ENCODE measurements at regions not wholly inside any gene's neighbourhood (a gene's known extent, or its start where the extent isn't known, plus 50 kb on each side); places are given as distances from the start of the nearest gene placed in this dataset.

DNA sequence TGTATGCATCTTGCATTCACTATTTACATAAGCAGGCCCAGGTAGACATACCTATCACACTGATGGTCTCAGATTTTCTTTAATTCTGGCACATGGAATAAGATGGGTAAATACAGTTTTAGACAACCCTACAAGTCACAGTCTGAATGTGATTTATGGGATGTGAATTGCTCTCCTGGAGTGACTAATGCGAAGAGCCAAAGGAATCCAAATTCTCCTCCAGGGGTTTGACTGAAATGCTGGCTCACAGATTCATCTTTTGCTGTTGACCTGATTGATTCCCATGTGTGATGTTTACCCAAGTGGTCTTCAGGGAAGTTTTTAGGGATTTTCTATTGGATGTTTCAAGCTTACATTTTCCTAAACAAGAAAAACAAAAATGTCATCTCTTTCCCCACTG lies 277.9 kb upstream of the MON1B start:
- no peak for DNase-seq

DNA sequence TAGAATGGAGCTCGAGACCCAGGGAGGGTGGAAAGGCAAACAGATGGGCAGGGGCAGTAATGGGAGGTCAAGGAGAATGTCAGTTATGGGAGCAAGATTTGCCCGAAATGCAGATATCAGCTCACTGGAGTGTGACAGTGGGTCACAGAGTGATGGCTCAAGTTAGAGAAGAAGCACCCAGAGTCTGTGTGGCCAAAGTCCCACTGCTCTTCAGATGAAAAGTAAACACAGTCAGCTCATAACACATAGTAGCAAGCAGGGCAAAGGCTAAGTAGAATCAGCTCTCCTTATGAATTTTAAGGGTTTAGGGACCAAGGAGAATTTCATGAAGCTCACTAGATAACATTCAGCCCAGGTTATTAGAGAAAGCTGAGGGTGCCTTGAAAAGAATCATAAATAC lies 264.9 kb upstream of the MON1B start:
- no peak for DNase-seq

DNA sequence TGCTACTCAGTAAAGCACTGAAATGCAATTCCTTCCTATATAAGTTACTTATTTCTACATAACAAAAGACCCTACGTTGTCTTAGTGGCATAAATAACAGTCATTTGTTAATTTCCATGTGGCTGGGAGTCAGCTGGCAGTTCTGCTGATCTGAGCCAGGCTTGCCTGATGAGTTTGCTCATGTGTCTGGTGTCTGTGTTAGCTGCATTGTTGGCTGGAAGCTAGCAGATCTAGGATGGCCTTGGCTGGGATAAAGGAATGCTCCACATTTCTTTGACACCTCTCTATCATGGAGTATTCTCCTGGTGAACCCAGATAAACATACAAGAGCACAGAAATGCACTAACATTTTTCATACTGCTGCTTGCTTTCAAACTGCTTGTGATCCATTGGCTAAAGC lies 264.4 kb upstream of the MON1B start:
- no peak for DNase-seq

DNA sequence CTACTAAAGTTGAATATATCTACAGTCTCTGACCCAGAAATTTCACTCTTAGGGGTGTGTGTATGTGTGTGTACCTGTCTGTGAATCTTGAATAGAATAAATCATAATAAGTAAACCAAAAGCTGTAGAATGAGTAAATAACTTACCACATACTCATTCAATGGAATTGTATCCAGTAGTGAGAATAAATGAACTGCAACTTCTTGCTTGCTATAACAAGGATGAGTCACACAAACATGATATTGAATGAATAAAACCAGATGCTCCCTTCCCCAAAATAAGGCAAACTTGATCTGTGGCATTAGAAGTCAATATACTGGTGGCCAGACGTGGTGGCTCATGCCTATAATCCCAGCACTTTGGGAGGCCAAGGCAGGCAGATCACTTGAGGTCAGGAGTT lies 259.8 kb upstream of the MON1B start:
- DNase-seq = no peak

DNA sequence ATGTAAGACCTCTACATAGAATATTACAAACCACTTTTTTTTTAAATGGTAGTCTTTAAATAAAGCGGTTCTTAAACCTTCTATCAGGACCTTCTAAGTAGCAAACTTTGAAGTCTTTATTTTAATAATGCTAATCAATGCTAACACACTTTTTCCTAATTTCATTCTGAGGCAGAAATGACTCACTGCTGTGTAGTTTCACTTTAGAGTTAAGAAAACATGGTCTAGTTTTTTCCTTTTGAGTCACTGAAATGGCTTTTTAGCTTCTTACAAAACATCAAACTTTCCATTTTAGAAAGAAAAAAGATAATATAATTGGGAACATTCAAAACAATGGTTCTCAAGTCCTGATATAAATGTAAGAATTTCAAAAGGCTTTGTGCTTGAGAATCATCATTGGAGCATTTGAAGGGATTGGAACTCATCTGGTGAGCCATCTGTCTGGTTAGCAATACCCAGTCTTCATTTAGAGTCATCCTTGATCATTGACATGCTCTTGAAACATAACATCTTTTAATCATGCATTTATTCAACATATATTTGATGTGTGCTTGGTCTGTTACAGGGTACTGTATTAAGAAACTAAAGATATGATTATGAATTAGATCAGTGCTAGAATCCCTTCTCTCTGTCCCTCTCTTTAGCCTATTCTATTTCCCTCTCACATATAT lies 258.3 kb upstream of the MON1B start:
- DNase-seq = no peak

DNA sequence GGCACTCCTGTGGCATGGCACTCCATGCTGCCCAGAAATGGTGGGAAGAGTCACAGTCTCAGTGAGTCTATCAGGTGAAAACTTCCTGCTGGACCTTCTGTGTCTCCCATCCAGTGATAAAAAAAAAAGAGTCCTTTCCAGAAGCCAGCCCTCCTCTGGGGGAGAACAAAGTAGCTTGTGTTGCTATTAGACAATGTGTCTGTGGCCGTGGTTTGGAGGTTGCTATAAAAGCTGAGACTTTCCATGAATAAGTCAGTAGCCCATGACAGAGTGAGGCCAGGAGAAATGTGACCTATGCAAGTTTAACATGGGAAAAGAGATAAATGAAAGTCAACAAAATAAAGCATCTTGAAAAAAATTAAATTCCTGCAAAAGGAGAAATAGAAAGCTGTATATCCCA lies 250.7 kb upstream of the MON1B start:
- DNase-seq = no peak

DNA sequence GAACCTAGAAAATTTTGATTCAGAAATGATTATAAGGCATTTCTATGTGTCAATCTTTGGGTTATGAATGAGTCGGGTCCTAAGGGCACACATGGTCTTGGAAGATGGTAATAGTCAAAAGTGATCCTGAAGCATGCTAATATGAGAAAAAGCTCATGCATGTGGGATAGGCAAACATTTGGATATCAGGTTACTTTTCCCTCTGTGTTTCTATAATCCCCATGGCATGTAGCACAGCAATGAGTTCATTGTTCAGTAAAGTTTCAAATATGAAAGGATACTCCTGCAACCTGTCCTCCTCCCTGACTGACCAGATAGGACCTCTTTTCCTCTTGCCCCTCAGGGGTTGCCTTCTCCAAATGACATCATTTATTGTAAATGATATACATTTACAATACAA lies 249.9 kb upstream of the MON1B start:
- no peak for DNase-seq

DNA sequence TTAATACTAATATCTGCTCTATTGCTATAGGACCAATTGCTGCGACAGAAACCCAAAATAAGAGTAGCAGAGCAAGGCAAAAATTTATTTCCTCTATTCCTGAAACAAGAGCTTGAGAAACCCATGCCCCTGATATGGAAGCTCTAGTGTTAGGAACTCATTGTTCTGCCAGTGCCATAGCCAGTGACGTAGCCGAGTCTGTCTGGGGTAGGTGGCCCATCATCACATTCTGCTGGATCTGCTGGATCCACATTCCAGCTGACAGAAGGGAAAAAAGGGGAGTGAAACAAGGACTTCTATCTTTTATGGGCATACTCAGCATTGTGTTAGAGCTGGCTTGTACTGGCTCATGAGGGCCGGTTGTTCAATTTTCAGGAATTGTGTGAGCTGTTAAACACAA lies 248.9 kb upstream of the MON1B start:
- DNase-seq = no peak

DNA sequence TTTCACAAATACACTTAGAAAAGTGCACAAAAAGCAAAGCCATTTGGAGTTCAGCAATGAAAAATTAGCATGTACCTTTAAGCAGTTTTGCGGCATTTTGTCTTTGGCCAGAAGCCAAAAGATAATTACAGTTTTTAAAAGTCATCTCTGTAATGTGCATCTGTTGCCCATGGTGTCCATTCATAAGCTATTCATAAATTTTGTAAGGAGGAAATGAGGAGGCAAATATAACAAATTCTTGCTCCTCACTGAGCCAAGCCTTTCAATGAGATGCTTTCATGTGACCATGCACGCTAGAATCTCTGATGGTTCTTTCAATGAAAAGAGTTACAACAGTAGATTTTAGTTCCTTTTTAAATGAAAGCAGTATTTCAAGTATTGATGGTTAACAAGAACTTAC lies 247.1 kb upstream of the MON1B start:
- DNase-seq = no peak

DNA sequence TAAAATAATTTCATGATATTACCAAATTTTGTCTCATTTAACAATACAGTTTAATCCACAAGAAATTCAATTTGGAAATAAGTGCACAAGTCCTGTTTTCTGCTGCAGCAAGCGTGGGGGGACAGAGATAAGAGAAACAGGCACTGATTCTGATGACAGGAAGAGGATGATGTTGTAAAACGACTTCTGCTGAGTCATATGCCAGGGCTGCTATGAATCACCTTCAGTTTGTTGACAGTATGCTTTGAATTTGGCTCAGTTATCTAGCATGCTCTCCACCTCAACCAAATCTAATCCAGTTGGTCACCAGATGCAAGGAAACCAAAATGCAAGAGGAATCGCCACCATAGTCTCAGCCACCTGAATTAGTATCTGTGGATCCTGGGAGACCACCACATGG lies 244.1 kb upstream of the MON1B start:
- no peak for DNase-seq

DNA sequence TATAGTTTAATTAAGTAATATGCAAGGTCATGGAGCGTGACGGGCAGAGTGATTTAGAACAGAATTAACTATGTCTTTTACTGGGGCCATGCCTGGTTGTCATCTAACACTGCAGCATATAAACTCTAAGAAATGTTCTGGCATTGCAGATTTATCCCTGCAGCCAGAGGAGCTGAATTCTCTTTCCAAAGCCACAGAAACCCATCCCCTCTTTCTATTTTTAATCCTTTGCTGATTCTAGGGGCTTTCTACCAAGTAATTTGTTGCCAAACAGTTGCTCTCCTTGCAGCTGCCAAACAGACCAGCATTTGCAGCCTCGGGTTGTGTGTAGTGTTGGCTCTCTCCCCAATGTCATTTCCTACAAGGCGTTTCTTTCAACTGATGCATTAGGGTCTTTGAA lies 243.2 kb upstream of the MON1B start:
- DNase-seq = no peak

DNA sequence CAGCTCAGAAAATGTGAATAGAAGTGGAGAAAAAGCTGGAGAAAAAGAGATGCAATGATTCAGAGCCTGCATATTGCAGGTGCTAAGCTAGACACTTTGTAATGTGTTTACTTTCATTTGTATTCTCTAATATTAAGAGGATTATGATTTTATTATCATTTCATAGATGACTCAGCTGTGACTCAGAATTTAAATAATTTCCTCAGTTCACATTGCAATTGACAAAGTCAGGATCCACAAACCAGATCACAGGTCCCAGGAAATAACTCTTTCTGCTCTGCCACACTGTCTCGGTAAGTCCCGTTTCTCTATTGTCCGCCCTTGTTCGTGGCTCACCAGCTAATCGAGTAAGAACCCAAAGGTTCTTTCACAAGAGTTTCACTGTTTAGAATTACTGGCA lies 235.4 kb upstream of the MON1B start:
- no peak for DNase-seq

DNA sequence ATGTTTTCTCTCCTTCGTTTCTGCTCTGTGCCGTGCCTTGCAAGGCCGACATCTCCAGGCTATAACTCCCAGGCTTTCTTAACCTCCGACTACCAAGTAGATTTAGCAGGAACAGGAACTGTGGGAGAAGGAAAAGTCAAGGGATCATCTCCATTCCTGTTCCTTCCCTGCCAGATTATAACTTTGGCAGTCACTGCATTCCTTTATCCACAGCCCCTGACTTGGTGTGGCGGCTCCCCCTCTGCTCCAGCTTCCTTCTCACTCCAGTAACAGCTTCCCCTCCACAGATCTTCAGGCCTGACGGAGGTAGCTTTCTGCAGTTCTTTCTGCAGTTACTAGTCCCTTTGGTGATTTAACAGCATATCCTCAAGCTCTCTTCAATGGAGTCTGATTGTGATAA lies 234.6 kb upstream of the MON1B start:
- no peak for DNase-seq

DNA sequence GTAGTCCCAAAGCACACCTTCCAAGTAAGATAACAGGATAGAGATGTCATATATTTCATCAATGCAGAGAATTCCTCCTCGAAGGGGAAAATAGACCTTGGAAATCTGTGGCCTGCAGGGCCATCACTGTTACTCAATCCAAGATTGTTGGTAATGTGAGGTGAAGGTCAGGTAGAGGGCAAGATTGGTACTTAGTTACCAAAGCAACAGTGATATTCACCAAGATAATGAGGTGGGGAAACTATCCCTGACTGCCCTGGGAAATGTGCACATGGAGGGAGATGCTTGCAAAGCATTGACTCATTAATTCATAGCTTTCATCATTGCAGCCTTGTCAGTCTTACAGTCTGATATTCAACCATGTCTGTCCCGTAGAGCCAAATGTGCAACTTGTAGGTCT lies 234.1 kb upstream of the MON1B start:
- DNase-seq = no peak

DNA sequence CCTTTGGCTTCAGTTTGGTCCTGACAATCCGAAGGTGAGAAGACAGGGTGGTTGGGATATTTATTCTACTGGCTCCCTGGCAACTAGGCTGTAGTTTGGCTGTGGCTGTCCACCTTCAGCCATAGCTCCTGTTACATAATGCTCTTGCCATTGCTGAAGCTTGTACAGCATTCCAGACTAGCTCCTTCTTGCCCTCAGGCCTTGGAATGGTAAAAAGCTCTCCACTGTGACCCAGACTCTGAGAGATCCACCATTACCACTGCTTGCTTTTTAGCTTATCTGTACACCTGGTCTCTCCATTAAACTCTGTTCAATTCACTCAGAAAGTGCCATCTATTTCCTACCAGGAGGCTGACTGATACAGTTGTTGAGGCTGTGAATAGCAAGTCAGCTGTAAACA lies 231.8 kb upstream of the MON1B start:
- no peak for DNase-seq

DNA sequence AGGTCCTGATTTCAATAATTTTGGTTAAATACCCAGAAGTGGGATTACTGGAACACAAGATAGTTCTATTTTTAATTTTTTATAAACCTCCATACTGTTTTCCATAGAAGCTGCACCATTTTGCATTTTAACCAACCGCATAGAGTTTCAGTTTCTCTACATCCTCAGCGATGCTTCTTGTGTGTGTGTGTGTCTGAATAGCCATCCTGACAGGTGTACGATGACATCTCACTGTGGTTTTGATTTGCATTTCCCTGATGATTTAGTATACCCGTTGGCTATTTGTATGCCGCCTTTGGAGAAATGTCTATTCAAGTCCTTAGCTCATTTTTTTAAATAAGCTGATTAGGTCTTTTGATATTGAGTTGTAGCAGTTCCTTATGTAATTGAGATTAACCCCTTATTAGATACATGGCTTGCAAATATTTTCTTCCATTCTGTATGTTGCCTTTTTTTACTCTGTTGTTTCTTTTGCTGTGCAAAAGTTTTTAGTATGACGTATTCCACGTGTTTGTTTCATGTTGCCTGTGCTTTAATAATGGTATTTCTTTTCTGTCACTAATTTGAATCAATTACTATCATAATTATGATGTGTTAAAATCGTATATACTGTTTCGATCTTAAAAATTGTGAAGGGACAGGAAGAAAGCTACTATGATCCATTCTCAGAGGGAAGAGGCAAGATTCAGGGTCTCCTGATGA lies 227.2 kb upstream of the MON1B start:
- no peak for DNase-seq

DNA sequence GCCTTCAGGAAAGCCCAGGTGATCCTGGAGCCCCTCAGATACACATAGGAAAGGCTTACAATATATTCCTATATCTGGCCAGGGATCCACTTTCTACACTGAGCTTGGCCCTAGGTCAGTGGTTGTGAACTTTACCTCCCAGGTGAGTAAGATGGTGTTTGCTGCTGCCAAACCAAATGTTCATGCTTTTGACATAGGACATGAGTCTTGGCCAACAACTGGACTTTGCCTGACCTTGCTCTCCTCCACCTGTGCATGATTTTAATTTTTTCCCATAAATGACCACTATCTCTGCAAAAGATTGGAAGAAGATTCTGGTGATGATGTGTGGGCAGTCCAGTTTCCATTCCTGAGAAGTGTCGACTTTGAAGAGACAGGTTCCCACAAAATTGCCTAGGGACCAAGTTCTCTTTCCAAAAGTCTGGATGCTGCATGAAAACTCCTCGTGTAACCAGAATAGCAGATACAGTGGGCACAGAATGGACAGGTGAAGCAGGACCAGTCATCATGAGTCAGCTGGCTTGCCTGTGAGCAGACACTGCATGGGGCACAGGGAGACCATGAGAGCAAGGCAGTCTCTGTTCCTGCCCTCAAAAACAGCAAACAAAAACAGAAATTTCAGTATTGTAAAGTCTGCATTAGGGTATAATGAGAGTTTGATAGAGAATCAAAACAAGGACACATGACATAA lies 226.4 kb upstream of the MON1B start:
- no peak for DNase-seq

DNA sequence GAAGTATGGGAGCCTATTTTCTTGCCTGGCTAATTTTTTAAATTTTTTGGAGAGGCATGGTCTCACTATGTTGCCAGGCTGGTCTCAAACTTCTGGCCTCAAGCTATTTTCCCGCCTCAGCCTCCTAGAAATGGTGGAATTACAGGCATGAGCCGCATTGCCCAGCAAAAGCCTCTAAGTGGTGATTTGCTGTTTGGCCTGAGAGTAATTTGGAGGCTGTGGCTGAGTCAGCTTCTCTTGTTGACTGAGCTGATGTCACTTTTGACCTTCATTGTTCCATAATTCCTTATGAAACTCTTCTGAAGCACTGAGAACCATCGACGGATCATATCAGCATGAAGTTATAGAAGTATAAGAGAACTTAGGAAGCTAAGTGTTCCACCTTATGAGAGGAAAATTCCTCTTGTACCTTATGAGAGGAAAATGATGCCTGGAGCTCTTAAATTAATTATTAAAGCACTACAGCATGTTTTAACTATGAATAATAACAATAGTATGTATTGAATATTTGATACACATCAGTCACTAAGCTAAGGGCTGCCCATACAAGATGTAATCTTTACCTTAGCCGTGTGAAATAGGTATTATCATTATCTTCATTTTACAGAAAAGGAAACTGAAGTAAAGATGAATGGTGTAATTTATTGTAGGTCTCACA lies 220.8 kb upstream of the MON1B start:
- DNase-seq = no peak

DNA sequence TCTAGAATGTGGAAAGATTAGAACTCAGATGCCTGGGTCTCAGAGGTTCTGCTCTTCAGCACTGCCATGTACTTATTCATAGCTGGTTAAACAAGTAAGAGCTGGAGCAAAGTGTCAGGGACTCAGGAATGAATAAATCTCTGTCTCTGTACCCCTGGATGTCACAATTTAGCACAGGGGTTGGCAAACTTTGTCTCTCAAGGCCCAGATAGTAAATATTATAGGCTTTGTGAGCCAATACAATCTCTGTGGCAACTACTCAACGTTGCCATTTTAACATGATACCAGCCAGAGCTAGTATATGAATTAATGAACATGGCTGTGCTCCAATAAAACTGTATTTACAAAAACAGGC lies 220.3 kb upstream of the MON1B start:
- DNase-seq = no peak

DNA sequence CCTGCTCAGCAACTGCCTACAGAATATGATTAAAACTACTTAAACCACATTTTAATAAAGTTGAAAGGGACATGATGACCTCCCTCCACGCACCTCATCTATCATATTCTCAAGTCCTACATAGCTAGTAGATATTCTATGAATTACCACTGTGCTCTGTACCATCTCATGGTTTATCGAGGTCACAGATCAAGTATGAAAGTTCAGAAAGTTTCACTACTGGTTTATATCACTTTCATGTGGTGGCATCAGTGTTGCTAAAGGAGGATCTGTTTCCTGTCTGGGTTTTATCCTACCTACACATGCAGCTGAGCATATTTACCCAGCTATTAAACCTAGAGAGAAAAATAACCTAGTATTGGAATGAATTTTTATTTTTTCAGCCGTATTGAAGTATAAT lies 214.9 kb upstream of the MON1B start:
- no peak for DNase-seq

DNA sequence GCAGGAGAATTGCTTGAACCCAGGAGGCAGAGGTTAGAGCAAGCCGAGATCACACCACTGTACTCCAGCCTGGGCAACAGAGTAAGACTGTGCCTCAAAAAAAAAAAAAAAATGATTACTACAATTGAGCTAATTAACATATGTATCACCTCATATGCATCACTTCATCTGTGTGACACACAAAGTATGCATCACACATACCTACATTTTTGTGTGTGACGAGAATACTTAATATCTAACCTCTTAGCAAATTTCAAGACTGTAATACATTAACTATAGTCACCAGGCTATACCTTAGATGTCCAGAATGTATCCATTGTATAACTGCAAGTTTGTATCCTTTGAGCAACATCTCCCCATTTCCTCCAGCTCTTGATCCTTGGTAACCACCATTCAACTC lies 214.2 kb upstream of the MON1B start:
- DNase-seq = no peak

DNA sequence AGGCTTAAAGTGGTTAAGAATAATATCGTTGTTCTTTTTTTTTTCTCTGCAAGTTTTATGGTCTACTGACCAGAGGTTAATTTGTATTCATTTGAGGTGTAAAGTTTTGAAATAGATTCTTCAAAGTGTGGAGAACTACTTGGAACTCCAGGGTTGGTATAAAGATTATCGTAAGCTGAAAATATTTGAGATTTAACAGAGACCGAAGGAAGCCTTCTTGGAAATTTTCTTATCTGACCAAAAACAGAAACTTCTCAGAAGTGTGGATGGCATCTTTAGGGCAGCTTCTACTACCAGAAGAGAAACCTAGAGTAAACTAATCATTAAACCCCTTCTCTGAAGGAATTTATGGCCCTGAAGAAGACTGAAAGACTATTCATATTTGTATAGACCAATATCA lies 206.8 kb upstream of the MON1B start:
- no peak for DNase-seq

DNA sequence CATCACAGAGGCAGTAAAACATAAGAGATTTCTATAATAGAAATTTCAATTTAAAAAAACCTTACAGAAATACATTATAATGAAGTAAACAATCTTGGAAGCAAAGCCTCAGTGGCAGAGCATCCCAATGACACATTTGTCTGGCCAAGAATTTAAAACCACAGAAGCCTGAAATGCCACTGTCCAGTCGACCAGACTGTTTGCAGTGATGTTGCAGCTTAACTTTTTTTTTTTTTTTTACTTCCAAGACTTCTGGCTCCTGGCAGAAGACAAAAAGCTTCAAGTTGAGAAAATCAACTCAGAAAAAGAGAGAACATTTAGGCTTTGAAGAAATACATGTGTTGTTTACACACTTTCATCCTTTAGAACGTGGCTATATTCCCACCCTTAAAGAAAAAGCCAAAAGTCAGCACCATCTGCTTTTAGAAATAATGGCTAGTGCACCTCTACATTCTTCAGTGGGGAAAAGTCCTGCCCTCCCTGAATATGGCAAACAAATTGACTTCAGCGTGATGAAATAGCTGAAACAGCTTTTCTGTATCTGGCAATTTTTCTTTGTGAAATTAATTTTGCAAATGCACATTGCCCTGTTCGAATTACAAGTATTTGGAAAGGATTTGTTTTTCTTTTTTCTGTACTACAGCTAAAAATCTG lies 205.5 kb upstream of the MON1B start:
- DNase-seq = no peak

DNA sequence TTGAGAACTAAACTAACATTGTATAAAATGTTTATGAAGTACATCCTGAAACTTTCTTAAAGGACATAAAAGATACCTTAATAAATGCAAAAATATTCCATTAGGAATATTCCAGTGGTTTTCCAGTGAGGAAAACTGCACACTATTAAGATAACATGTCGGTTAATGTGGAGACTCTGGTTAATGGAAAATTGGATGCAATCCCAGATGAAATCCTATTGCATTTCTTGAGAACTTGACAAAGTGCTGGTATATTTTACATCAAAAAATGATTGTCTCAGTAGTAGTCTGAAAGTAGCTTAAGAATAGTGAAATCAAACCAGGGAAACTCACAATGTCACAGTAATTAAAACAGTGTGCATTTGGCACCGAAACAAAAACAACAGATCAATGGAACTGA lies 202.5 kb upstream of the MON1B start:
- DNase-seq = no peak

Measured in suppressor macrophage treated with lipopolysaccharide for 1 hour (primary cell).